HAP-1 (cell line): ENCODE measurements at regions not wholly inside any gene's neighbourhood (a gene's known extent, or its start where the extent isn't known, plus 50 kb on each side); places are given as distances from the start of the nearest gene placed in this dataset.
A peak's percentile ranks its signal among the peaks of the same experiment; 100 is the strongest.
"Not testable (repeated sequence)": the region's sequence is repeated elsewhere in the genome, so short reads cannot be mapped to it uniquely, and the experiment has no call there.

Source experiments
- DNase-seq, 2 experiments: peaks; one replicate each; pipeline ENCODE4 v3.0.0-alpha.2; 2016 to 2020; ENCODE audit warnings: low spot score in 2 of 2
- H3K27me3 ChIP-seq: fragments of 250-450 bp; sonication (Bioruptor Pico); 2 replicates; pipeline ENCODE4 v1.5.1; 2020; ENCODE audit warnings: low read depth, mild to moderate bottlenecking, moderate library complexity
- H3K36me3 ChIP-seq: fragments of 250-450 bp; sonication (Bioruptor Pico); replicated peaks from 2 replicates; pipeline ENCODE4 v1.5.1; 2020; ENCODE audit warnings: mild to moderate bottlenecking
- H3K4me1 ChIP-seq: fragments of 250-450 bp; sonication (Bioruptor Pico); 2 replicates; pipeline ENCODE4 v1.5.1; 2020; ENCODE audit warnings: mild to moderate bottlenecking
- H3K4me3 ChIP-seq: fragments of 250-450 bp; sonication (Bioruptor Pico); 2 replicates; pipeline ENCODE4 v1.5.1; 2020; ENCODE audit warnings: mild to moderate bottlenecking, moderate library complexity
- H3K9me3 ChIP-seq: fragments of 250-450 bp; sonication (Bioruptor Pico); 2 replicates; pipeline ENCODE4 v1.5.1; 2020; ENCODE audit warnings: mild to moderate bottlenecking, moderate library complexity
- in situ Hi-C: fragments of 300-500 bp; cut with MboI; formaldehyde crosslinking; loops from 3 replicates; pipeline ENCODE4 v1.14.3; 2020; ENCODE audit warnings: low sequenced_read_pairs, inconsistent platforms, mixed read lengths

DNA sequence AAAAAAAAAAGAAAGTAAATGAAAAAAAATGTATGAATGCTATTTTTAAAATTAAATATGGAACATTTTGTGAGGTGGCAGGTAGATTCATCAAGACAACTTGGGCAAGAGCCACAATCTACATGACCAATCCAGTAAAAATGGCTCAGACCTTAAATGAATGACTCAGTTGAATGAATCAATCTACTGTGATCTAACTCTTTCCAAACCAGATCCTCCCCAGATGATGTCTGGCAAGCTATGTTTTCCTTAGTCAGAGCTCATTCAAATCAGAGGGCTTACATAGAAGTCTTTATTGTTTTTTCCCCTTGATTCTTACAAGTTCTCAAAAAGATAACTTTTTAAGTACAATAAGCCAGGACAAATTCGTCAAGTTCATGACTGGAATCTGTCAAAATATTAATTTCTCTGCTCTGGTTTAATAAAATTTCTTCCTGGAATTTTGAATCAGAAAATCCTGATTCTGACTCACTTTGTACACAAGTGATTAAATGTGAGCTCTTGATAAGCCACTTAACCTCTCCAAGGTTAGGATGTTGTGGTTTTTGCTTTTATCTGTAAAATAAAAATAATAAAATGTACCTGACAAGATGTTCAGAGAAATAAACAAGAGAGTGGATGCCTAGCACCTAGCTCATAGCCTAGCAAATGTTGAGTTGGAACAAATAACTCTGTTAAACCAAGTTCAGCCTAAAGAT, 105.6 kb upstream of the SMIM31 start:
- no peak for DNase-seq
- Histone ChIP-seq H3K4me3 (no peak overlapping the region), H3K36me3 (no peaks in the 10 kb centered on the region), H3K27me3 (no peaks in the 10 kb centered on the region), H3K4me1 (no peaks in the 10 kb centered on the region), H3K9me3 (no peaks in the 10 kb centered on the region)
- in situ Hi-C loops: no loop called here

- in situ Hi-C loops: no loop called here
- H3K36me3 ChIP-seq: no peaks in the 10 kb centered on the region
- H3K9me3 ChIP-seq: no peaks in the 10 kb centered on the region
- DNase-seq: no peak
- H3K27me3 ChIP-seq: no peaks in the 10 kb centered on the region
- H3K4me3 ChIP-seq: no peak overlapping the region
- H3K4me1 ChIP-seq: no peaks in the 10 kb centered on the region
These were observed 105.1 kb upstream of the SMIM31 start for GRCh38 chr4:164648849-164649212.

- Histone ChIP-seq H3K9me3 (no peaks in the 10 kb centered on the region), H3K4me3 (no peak overlapping the region), H3K36me3 (no peaks in the 10 kb centered on the region), H3K27me3 (no peaks in the 10 kb centered on the region), H3K4me1 (no peaks in the 10 kb centered on the region)
- in situ Hi-C loops: no loop called here
- no peak for DNase-seq
These were observed 94.2 kb upstream of the SMIM31 start for GRCh38 chr4:164659765-164660164.

DNA sequence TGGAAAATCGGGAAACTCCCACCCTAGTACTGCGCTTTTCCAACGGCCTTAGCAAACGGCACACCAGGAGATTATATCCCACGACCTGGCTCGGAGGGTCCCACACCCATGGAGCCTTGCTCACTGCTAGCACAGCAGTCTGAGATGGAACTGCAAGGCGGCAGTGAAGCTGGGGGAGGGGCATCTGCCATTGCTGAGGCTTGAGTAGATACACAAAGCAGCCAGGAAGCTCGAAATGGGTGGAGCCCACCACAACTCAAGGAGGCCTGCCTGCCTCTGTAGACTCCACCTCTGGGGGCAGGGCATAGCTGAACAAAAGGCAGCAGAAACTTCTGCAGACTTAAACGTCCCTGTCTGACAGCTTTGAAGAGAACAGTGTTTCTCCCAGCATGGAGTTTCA, 77.8 kb upstream of the SMIM31 start:
- H3K4me3 ChIP-seq, H3K27me3 ChIP-seq, H3K4me1 ChIP-seq, H3K9me3 ChIP-seq, H3K36me3 ChIP-seq, in situ Hi-C loops: not testable (repeated sequence)
- DNase-seq: peak in 1 of 2 experiments; percentile 43

DNA sequence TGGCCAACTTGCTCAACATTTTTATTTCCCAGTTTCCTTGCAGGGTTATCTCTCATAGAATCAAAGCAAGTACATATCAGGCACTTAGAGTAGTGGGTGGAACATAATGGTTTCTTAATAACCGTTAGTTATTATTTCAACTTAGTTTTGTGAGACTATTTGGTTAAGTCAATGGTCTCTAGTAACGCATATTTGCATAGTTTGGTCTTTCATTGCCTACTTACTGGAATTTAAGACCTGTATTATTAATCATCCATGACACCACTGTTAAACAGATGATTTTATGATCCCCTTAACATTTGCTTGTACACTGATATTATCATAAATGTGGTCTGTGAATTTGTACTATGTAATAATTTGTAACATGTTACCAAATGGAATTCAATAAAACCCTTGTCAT, 70.9 kb upstream of the SMIM31 start:
- peaks cover 2% of the 10 kb centered on the region; the same call in 1 of the 2 replicates for H3K4me1 ChIP-seq
- DNase-seq: no peak
- no peaks in the 10 kb centered on the region for H3K27me3 ChIP-seq
- no peak overlapping the region for H3K4me3 ChIP-seq
- H3K9me3 ChIP-seq: no peaks in the 10 kb centered on the region
- in situ Hi-C loops: no loop called here
- H3K36me3 ChIP-seq: no peaks in the 10 kb centered on the region

DNA sequence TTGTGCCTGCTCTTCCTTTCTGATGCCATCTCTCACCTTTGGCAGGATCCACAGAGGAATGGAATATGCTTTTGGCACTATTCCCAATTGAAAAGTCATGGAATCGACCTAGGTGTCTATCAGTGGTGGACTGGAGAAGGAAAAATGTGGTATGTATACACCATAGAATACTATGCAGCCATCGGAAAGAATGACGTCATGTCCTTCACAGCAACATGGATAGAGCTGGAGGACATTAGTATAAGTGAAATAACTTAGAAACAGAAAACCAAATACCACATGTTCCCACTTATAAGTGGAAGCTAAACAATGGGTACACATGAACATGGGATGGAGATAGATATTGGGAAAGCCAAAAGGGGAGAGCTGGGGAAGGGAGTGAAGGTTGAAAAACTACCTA, 58.3 kb upstream of the SMIM31 start:
- in situ Hi-C loops: no loop called here
- H3K9me3 ChIP-seq: no peaks in the 10 kb centered on the region
- no peaks in the 10 kb centered on the region for H3K27me3 ChIP-seq
- no peaks in the 10 kb centered on the region for H3K4me1 ChIP-seq
- DNase-seq: no peak
- no peaks in the 10 kb centered on the region for H3K36me3 ChIP-seq
- H3K4me3 ChIP-seq: no peak overlapping the region

DNA sequence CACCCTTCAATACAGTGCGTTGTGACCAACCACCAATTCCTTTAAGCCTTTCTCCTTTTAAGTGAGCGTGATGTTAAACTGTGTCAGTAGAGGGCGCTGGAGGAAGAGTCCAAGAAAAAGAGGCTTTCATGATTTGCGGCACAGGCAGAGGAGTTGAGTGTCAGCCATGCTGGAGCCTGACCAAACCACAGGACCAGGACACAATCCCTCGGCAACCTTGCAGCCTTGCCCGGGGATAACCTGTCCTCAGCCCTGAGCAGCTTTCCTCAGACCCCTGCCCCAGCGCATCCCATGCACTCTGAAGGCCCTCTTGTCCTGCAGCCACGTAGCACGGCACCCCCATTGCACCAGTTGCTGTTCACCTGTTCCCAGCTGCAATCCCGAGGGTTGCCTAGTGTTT, 53.5 kb upstream of the SMIM31 start:
- Histone ChIP-seq H3K9me3 (no peaks in the 10 kb centered on the region; the same call in 1 of the 2 replicates), H3K4me1 (no peaks in the 10 kb centered on the region), H3K36me3 (no peaks in the 10 kb centered on the region), H3K27me3 (no peaks in the 10 kb centered on the region), H3K4me3 (no peak overlapping the region)
- peak; percentile 25 to 69 for DNase-seq
- in situ Hi-C loops: no loop called here

GRCh38 chr4:164701665-164702064, 52.3 kb upstream of the SMIM31 start:
- no peaks in the 10 kb centered on the region; the same call in 1 of the 2 replicates for H3K9me3 ChIP-seq
- no peak overlapping the region for H3K4me3 ChIP-seq

More at GRCh38 chr4:164701665-164702064, 52.3 kb upstream of the SMIM31 start:
- no peaks in the 10 kb centered on the region for H3K4me1 ChIP-seq
- no peaks in the 10 kb centered on the region for H3K27me3 ChIP-seq
- in situ Hi-C loops: no loop called here
- no peak for DNase-seq
- no peaks in the 10 kb centered on the region for H3K36me3 ChIP-seq
